ENCODE measurements at regions not wholly inside any gene's neighbourhood (a gene's known extent, or its start where the extent isn't known, plus 50 kb on each side); places are given as distances from the start of the nearest gene placed in this dataset.
A peak's percentile ranks its signal among the peaks of the same experiment; 100 is the strongest.

GRCh38 chrX:34849371-34849770, 93.2 kb upstream of the FAM47B start:
- H2AFZ ChIP-seq, result no peak overlapping the region
- peak overlapping the region; percentile 65 for H3K4me2 ChIP-seq (ENCODE audit: unreplicated experiment)

DNA sequence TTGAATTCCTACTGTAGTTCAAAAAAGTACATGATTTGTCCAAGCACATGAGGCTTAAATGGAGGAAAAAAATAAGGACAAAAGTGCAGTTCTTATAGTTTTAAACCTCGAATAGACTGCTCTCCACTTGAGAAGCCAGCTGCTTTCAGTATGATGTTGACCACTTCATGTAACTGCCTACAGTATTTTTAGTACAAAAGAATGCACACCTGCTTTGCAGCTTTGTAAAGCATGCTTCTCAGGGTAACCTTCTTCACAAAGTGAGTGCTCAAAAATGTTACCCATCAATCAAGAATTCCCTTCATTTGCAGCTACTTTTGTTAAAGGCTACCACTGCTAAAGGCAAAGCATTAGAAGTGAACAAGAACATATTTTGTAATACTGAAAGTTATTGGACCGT, 83.4 kb upstream of the FAM47B start:
- TF ChIP-seq EZH2phosphoT487 (IDR thresholded peaks at IDR 0.05; ENCODE audit: insufficient read depth, low read depth), result no peak
- TF ChIP-seq EZH2 (IDR thresholded peaks at IDR 0.05; ENCODE audit: insufficient read depth, poor library complexity, severe bottlenecking), result no peak
- Histone ChIP-seq H3K4me2 (ENCODE audit: unreplicated experiment) (no peak overlapping the region), H3K9me3 (ENCODE audit: low read depth) (no peaks in the 10 kb centered on the region), H3K79me2 (ENCODE audit: insufficient read depth) (no peaks in the 10 kb centered on the region), H2AFZ (no peak overlapping the region), H3F3A (ENCODE audit: insufficient read depth) (no peaks in the 10 kb centered on the region), H4K20me1 (ENCODE audit: insufficient read depth) (no peaks in the 10 kb centered on the region), H3K27ac (no peak overlapping the region), H3K27me3 (replicated peaks; ENCODE audit: insufficient read depth) (no peaks in the 10 kb centered on the region), H3K4me1 (ENCODE audit: insufficient read depth) (no peaks in the 10 kb centered on the region), H3K36me3 (ENCODE audit: low read depth) (no peaks in the 10 kb centered on the region), H3K9me2 (ENCODE audit: insufficient read depth) (no peaks in the 10 kb centered on the region), H3K4me3 (no peak overlapping the region), H3K9ac (no peak overlapping the region)
- in situ Hi-C loops (cut with MboI), result loop anchor here (25.0 kb wide), 1 partner anchor 103 kb away; no protein-coding TSS in a partner anchor
- DNase-seq, result no peak
- 16 to 20% methylated on average over 2 of the region's 2 CpGs for WGBS, 2 experiments (ENCODE audit: low coverage in 1 of 2, low lambda C conversion rate in 2 of 2, missing lambda C conversion rate in 2 of 2)

More at GRCh38 chrX:34849371-34849770, 93.2 kb upstream of the FAM47B start:
- peaks cover 17% of the 10 kb centered on the region for H3F3A ChIP-seq (ENCODE audit: insufficient read depth)
- H3K9ac ChIP-seq, result no peak overlapping the region
- H3K9me3 ChIP-seq (ENCODE audit: low read depth), result no peaks in the 10 kb centered on the region
- DNase-seq, result peak; percentile 67
- no peaks in the 10 kb centered on the region for H4K20me1 ChIP-seq (ENCODE audit: insufficient read depth)
- WGBS, 2 experiments (ENCODE audit: low coverage in 1 of 2, low lambda C conversion rate in 2 of 2, missing lambda C conversion rate in 2 of 2), result 17 to 20% methylated on average over 1 of the region's 1 CpG
- in situ Hi-C loops (cut with MboI), result loop anchor here (25.0 kb wide), 1 partner anchor 112 kb away; no protein-coding TSS in a partner anchor
- no peaks in the 10 kb centered on the region for H3K27me3 ChIP-seq (replicated peaks; ENCODE audit: insufficient read depth)
- H3K4me1 ChIP-seq (ENCODE audit: insufficient read depth), result peaks cover 24% of the 10 kb centered on the region
- peak overlapping the region; percentile 57 for H3K27ac ChIP-seq
- peak overlapping the region; percentile 47 for H3K4me3 ChIP-seq
- H3K79me2 ChIP-seq (ENCODE audit: insufficient read depth), result no peaks in the 10 kb centered on the region
- no peak for TF ChIP-seq EZH2phosphoT487 (IDR thresholded peaks at IDR 0.05; ENCODE audit: insufficient read depth, low read depth)
- no peak for TF ChIP-seq EZH2 (IDR thresholded peaks at IDR 0.05; ENCODE audit: insufficient read depth, poor library complexity, severe bottlenecking)
- H3K9me2 ChIP-seq (ENCODE audit: insufficient read depth), result no peaks in the 10 kb centered on the region
- H3K36me3 ChIP-seq (ENCODE audit: low read depth), result no peaks in the 10 kb centered on the region

DNA sequence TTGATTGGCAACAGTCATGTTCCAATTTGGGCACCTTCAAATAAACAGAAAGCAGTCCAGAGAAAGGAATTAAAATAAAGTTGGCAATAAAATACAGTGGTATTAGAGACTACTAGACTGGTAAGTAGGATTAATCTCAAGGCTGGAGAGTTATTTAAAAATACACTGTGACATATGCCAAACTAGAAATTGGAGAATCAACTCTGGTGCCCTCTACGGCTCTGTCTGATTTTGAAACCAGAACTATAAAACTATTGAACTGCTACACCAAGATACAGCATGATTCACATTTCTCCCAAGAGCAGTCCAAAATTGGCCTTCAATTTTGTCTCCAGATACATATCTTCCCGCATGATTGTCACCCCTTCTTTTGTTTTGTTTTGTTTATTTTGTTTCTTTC, 78.7 kb upstream of the FAM47B start:
- peaks cover 13% of the 10 kb centered on the region for H3K4me1 ChIP-seq (ENCODE audit: insufficient read depth)

DNA sequence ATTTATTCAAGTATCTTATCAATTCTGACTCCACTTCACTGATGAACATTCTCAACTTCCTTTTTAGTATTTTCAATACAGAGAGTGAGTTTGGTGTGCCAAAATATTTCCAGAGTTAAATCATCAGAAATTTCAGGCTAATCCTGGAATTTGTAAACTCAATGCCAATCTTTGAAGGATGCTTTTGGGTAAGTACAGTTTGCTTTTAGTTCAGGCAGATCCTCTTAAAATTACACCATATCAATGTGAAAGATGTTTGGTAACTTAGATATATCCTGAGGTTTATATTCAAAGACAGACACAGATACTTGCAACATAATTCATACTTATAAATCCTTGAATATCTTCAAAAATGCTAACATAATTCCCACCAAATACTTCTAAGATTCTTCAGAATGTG, 76.0 kb upstream of the FAM47B start:
- H3K4me1 ChIP-seq (ENCODE audit: insufficient read depth), result peaks cover 13% of the 10 kb centered on the region
- no peak overlapping the region for H2AFZ ChIP-seq
- no peaks in the 10 kb centered on the region for H4K20me1 ChIP-seq (ENCODE audit: insufficient read depth)
- no peaks in the 10 kb centered on the region for H3K9me2 ChIP-seq (ENCODE audit: insufficient read depth)
- H3K9me3 ChIP-seq (ENCODE audit: low read depth), result no peaks in the 10 kb centered on the region
- no peaks in the 10 kb centered on the region for H3K79me2 ChIP-seq (ENCODE audit: insufficient read depth)
- TF ChIP-seq EZH2phosphoT487 (IDR thresholded peaks at IDR 0.05; ENCODE audit: insufficient read depth, low read depth), result no peak
- TF ChIP-seq EZH2 (IDR thresholded peaks at IDR 0.05; ENCODE audit: insufficient read depth, poor library complexity, severe bottlenecking), result no peak
- no peak overlapping the region for H3K4me2 ChIP-seq (ENCODE audit: unreplicated experiment)
- no peak overlapping the region for H3K4me3 ChIP-seq
- H3K27ac ChIP-seq, result no peak overlapping the region
- no peak overlapping the region for H3K9ac ChIP-seq
- DNase-seq, result peak; percentile 19
- no peaks in the 10 kb centered on the region for H3K36me3 ChIP-seq (ENCODE audit: low read depth)
- in situ Hi-C loops (cut with MboI), result loop anchor here (25.0 kb wide), 1 partner anchor 96 kb away; no protein-coding TSS in a partner anchor
- peaks cover 14% of the 10 kb centered on the region for H3F3A ChIP-seq (ENCODE audit: insufficient read depth)
- no peaks in the 10 kb centered on the region for H3K27me3 ChIP-seq (replicated peaks; ENCODE audit: insufficient read depth)

More for the DNA sequence above, 78.7 kb upstream of the FAM47B start:
- TF ChIP-seq EZH2 (IDR thresholded peaks at IDR 0.05; ENCODE audit: insufficient read depth, poor library complexity, severe bottlenecking) (no peak), EZH2phosphoT487 (IDR thresholded peaks at IDR 0.05; ENCODE audit: insufficient read depth, low read depth) (no peak)
- Histone ChIP-seq H4K20me1 (ENCODE audit: insufficient read depth) (no peaks in the 10 kb centered on the region), H2AFZ (no peak overlapping the region), H3K79me2 (ENCODE audit: insufficient read depth) (no peaks in the 10 kb centered on the region), H3K9me2 (ENCODE audit: insufficient read depth) (no peaks in the 10 kb centered on the region), H3K4me2 (ENCODE audit: unreplicated experiment) (no peak overlapping the region), H3K9ac (no peak overlapping the region), H3K36me3 (ENCODE audit: low read depth) (no peaks in the 10 kb centered on the region), H3K27ac (no peak overlapping the region), H3F3A (ENCODE audit: insufficient read depth) (peaks cover 14% of the 10 kb centered on the region), H3K4me3 (no peak overlapping the region), H3K27me3 (replicated peaks; ENCODE audit: insufficient read depth) (no peaks in the 10 kb centered on the region), H3K9me3 (ENCODE audit: low read depth) (no peaks in the 10 kb centered on the region)
- DNase-seq, result no peak
- in situ Hi-C loops (cut with MboI), result loop anchor here (25.0 kb wide), 1 partner anchor 98 kb away; no protein-coding TSS in a partner anchor
- WGBS, 2 experiments (ENCODE audit: low coverage in 1 of 2, low lambda C conversion rate in 2 of 2, missing lambda C conversion rate in 2 of 2), result 31 to 43% methylated on average over 2 of the region's 2 CpGs

- Histone ChIP-seq H3K4me2 (ENCODE audit: unreplicated experiment) (no peak overlapping the region), H3K36me3 (ENCODE audit: low read depth) (no peaks in the 10 kb centered on the region), H3K79me2 (ENCODE audit: insufficient read depth) (no peaks in the 10 kb centered on the region), H3K4me3 (no peak overlapping the region), H4K20me1 (ENCODE audit: insufficient read depth) (no peaks in the 10 kb centered on the region), H3K9ac (no peak overlapping the region), H3K27me3 (replicated peaks; ENCODE audit: insufficient read depth) (no peaks in the 10 kb centered on the region), H3F3A (ENCODE audit: insufficient read depth) (peaks cover 14% of the 10 kb centered on the region), H3K9me3 (ENCODE audit: low read depth) (no peaks in the 10 kb centered on the region), H3K9me2 (ENCODE audit: insufficient read depth) (no peaks in the 10 kb centered on the region), H3K4me1 (ENCODE audit: insufficient read depth) (peaks cover 13% of the 10 kb centered on the region), H3K27ac (no peak overlapping the region), H2AFZ (no peak overlapping the region)
- in situ Hi-C loops (cut with MboI), result loop anchor here (25.0 kb wide), 1 partner anchor 94 kb away; no protein-coding TSS in a partner anchor
- no peak for DNase-seq
- 54 to 59% methylated on average over 2 of the region's 2 CpGs for WGBS, 2 experiments (ENCODE audit: low coverage in 1 of 2, low lambda C conversion rate in 2 of 2, missing lambda C conversion rate in 2 of 2)
- TF ChIP-seq EZH2 (IDR thresholded peaks at IDR 0.05; ENCODE audit: insufficient read depth, poor library complexity, severe bottlenecking), result no peak
- no peak for TF ChIP-seq EZH2phosphoT487 (IDR thresholded peaks at IDR 0.05; ENCODE audit: insufficient read depth, low read depth)
Measured at GRCh38 chrX:34868633-34869032, 74.0 kb upstream of the FAM47B start.
